Stimulated activated CD8-positive, alpha-beta memory T cell treated with anti-CD3 and anti-CD28 coated beads, Interleukin-12 subunit alpha, Interleukin-12 subunit beta, amount 100 ng/mL, for 24 hours (primary cell): ENCODE measurements at regions not wholly inside any gene's neighbourhood (a gene's known extent, or its start where the extent isn't known, plus 50 kb on each side); places are given as distances from the start of the nearest gene placed in this dataset.

ENCODE experiments used
- DNase-seq: peaks from one replicate; pipeline ENCODE4 v3.0.0-alpha.2; 2020; ENCODE audit errors: extremely low read depth

DNA sequence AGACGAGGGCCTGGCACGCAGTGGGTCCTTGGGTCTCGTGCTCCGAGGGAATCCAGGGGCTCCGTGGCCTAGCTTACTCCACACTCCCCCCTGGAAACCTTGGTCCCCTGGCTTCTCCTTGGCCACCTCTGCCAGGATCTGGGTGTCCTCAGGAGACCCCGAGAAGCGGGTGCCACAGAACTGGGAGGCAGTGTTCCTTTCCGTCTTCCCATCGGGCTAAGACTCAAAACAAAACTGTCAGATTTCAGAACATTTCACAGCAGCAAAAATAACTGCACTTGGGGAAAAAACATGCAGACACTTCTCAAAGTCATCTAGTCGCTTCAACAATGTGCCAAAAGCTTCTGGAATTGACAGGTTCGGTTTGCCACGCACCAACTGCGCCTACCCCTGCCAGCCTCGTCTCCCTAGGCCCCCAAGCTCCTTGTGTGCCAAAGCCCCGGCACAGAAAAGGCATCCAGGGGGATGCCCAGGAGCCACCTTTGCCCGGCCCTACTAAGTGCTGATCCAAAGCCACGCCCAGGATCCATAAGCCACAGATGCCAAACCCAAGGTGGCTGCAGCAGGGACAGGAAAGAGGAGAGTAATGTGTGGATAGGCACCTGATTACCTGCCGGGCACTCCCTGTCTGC is 58.4 kb upstream of the DIO3 start:
- no peak for DNase-seq

DNA sequence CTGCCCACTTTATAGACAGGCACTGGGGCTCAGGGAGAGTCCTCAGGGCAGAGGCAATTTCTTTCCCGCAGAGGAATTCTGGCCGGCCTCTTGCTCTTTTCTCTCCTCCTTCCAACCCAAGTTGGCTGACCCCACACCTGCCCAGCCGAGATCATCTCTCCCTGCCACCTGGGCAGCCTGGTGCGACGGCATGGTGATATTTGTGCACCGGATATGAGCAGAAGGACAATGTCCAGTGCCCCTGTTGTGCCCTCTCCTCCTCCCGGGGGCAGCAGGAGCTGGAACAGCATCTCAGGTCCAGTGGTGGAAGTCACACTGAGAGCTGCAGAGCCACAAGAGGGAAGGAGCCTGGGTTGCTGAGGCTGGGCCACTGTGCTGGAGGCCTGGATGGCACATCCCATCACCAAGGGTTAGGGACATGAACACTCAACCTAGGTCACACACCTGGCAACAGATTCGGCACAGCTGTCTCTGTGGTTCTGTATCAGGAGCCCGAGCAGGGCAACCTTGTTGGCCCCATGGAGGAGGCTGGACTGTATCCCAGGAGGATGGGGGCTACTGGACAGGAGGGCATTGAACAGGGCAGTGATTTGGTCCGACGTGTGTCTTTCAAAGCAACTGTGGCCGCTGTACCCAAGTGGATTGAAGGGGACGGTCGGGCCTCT is 57.7 kb upstream of the DIO3 start:
- no peak for DNase-seq

DNA sequence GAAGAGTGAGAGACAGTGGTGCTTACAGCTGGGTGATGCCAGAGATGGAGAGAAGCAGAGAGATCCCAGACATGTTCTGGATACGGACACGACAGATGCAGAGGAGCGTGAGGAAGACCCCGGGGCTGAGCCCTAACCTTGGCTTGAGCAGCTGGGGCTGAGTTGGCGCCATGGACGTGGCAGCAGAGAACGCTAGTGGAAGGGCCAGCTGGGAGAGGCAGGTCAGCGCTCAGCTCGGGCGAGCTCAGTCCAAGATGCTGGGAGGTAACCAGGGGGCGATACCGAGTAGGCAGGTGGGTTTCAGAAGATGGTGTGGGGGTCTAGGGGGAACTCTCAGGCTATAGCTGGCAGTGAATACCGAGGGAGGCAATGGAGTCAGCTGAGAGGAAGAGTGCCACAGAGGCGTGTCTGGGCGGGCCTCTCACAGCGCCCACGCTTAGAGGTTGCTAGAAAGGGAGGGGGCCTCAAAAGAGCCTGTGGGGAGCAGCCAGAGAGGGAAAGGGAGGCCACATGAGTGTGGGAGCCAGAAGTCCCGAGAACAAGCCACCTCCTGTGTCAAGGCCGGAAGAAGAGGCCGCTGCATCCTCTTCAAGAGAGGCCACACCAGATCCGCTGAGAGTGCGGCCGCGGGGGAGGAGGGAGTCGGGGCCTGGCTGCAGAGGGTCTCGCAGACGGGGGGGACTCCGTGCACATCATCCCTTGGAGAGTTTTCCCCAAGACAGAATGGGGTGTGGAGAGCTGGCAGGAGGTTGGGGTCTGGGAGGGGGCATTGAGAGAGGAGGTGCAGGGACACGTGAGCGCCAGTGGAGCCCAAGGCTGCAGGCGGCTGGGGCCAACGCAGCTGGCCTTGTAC is 57.0 kb upstream of the DIO3 start:
- DNase-seq = no peak

DNA sequence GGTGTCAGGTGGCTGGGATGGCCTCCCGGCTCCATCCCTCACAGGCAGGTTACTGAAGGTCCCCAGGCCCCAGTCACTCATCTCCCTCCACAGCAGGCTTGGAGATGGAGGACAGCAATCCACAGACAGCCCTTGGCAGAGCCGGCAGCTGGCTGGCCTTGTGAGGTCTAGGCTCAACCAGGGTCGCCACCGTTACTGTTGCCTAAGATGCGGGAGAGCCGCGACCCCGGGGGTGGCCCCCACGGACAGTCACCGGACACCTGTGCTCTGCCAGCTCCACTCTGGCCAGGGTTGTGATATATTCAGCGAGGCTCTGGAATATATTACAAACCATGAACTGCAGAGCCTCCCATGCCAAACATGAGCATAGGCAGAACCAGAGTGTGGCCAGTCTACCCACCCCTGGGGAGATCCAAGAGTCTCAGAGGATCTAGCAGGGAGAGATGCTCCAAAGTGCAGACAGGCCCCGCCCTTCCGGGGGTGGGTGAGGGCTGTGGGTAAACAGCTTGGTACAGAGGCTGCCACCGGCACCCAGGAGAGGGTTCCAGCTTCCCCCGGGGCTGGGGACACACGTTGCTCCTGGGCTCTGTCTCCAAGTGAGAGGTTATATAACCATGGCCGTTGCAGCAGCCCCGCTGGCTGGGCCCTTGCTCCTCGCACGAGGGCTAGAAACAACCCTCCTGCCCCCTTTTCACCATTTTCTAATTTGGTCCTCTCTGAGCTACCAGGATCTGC is 55.9 kb upstream of the DIO3 start:
- no peak for DNase-seq

DNA sequence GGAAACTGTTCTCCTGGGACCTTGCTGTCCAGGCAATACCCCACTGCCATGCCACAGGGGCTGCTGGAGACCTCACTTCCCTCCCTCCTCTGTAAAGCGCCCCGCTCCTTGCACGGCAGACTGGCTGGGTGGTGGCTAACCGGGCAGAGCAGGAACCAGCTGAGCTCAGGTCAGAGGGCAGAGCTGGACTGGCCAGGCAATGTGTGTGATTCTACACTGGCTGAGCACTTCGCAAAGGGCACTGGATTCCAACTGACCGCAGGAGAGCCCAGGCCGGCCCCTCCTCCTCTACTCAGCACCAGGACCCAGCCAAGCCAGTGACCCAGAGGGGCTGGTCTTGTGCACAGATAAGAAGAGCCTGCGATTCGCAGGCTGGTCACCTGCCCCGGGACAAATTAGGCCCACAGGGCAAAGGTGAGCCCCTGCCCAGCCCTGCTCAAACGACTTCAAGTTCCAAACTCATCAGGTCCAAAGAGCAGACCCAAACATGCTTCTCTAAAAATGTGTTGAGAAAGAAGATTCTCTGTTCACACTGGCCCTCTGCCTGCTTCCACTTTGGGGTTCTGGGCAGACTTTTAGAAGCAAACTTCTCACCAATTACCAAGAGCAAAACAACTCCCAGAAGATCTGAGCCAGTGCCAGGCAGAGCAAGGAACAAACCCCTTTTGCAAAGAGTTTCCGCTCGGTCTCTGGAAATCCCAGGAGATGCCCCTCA is 54.9 kb upstream of the DIO3 start:
- DNase-seq = no peak

DNA sequence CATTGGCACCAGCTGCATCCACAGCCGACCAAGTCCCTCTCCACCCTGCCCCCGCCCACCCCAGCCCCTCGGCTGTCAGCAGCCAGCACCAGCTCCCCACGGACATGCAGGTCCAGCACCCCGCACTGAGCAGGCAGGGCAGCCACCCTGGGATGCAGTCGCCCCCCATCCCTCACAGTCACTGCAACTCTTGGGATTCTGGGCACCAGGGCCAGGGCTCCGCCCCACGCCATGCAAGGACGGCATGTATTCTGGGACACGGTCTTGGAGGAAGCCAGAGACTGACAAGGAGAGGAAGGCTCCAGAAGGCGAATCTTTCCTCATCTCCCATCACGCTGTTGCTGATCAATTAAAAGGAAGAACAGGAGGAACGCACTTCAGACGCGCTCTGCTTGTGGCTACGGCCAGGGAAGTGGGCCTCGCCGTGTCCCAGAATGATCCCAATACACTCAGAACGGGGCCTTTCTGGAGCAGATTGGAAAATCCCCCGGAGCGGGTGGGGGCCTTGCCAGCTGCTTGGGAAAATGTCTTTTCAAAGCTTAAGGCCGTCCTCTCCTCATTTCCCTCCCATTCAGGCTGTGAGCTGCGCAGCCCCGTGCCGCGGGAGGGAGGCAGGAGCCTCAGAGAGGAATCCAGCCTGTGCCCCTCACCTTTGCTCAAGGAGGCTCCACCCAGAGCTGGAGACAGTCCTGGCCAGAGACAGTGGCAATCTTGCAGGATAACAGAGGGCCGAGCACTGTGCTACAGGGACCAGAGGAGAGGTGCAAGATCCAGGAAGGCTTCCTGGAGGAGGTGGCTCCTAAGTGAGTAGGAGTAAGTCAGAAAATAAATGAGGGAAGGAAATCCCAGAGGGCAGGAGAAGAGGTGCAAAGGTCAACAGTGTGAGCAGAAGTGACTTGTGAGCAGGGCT is 54.1 kb upstream of the DIO3 start:
- DNase-seq = no peak

DNA sequence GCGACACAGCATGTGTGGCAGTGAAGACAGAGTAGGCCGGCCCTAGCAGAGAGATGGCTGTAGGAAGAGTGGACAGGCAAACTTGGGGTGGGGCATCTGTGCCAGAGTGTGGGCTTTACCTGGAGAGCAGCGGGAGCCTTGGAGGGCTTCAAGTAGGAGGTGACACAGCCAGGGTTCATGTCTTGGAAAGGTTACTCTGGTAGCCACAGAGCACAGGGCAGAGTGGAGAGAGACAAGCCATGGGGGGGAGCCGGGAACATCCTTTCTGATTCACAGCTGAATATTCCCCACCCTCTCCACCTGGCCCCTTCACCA is 53.5 kb upstream of the DIO3 start:
- DNase-seq = no peak

DNA sequence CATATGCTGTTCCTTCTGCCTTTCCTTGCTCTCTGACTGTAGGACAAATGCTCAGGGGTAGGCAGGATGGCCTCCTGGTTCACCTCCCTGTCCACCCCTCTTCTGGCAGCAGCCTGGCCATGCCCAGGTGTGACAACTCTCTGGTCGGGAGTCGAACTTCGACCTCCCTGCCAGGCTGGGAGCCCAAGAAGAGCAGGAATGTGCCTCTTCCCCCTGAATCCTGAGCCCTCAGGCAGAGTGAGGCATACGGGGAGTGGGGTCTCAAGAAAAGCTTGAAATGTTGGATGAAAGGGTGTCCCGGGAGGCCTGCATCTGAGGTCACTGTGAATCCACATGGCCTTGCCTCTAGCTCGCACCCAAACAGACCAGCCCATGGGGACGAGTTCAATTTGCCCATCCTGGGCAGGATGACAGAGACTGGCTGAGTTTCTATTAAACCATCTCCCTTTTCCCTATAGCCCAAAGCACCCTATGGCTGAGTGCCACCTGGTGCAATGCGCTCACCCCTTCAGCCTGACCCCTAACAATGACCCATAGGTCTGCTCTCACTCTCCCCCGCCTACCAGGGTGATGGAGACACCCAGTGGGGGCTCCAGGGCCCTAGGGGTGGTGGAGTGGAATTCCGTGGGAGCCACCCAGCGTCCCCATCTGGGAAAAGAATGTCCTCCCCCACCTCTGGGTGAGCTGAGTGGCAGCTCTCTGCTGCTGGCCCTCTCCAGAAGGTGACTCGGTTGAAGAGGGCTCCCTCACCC is 52.9 kb upstream of the DIO3 start:
- no peak for DNase-seq

DNA sequence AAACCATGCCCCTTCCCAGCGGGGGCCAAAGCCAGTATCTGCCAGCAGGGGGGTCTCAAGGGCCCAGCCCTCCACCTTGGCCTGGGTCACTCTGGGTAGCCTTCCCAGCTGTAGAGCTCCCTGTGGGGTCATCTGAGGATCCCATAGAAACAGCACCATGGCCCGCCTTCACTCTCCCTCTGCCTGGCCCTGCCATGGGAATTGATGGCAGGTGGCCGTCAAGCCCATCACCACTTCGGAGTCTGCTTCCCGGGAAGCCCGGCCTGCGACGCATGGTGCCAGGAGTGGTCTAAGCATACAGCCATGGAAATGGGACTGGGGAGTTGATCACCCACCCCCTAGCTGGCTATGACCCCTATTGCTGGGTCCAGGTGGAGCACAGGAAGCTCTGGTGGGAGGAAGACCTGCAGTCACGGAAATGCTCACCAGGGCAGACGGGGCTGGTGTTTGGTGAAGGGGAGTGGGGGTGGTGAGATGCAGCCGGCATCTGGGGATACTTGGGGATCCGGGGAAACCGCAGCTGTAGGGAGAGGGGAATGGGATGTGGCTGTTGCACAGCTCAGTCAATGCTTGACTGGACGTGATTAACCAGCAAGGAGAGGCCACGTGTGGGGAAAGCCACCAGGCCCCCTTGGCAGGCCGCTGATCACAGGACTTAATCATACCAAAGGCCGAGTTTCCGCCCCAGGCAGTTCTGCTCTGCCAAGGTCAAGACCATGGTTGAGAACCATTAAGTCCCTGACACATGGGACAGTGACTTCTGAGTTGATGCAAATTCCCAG is 52.2 kb upstream of the DIO3 start:
- DNase-seq = no peak

DNA sequence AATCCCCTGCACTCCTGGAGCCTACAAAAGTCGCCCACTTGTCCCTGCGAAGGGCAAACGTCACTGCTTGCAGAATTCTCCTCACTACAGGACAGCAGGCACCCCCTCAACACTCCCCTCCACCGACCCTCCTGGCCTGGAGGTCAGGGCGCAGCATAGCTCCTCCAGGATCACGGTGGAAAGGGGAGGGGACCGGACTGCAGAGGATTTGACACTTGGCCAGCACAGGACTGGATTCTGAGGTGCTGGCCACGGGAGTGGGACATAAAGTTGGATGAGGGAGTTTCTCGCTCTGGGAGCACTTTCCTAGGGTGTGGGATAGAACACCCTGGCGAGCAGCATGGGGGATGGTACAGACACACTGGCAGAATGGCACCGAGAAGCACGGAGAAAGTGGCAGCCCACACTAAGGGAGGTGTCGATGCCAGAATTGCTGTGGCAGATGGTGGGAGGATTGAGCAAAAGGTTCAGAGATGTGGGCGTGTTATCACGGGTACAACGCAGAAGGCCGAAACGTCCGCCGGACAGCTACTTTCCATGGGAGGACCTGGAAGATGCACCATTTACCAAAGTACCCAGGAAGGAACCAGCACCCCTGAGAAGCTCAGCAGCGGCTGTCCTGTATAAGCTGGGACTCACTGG is 51.4 kb upstream of the DIO3 start:
- no peak for DNase-seq

DNA sequence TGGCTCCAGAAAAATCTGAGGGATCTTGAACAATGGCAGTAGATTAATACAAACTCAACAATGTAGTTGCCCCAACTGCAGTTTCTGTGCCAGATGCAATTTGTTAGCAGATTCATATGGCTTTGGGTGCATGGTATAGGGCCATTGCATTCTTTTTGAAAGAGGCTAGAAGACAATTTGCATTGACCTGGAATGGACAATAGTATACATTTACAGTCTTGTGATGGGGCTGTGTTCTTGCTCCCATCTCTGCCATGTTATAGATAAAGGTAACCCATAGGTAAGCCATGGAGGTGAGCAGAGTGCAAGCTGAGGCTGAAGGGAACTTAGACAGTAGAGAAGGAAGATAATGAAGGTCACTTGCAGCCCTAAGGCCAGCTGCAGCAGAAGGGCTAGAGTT is 50.1 kb upstream of the DIO3 start:
- no peak for DNase-seq
